Bronchial epithelial cell (primary cell): ENCODE measurements at regions not wholly inside any gene's neighbourhood (a gene's known extent, or its start where the extent isn't known, plus 50 kb on each side); places are given as distances from the start of the nearest gene placed in this dataset.

Source experiments
- DNase-seq: peaks from one replicate; pipeline ENCODE4 v3.0.0-alpha.2; 2010; ENCODE audit warnings: low read depth
- FAIRE-seq: peaks from 2 replicates; lab custom pipeline; 2011; peaks lifted over from hg19 to GRCh38; lab: Jason Lieb, UNC
- H3K27me3 ChIP-seq: 2 replicates; pipeline ENCODE4 v1.5.1; 2011; ENCODE audit warnings: low read length; ENCODE audit not compliant: control insufficient read depth, insufficient read depth
- H3K36me3 ChIP-seq: 2 replicates; pipeline ENCODE4 v1.5.1; 2011; ENCODE audit warnings: low read length; ENCODE audit not compliant: control insufficient read depth, insufficient read depth
- H3K4me3 ChIP-seq: 2 replicates; pipeline ENCODE4 v1.5.1; 2011; ENCODE audit warnings: mild to moderate bottlenecking, low read depth, low read length, control low read depth
- CTCF ChIP-seq: IDR thresholded peaks from 2 replicates; pipeline ENCODE4 v1.5.1; 2011; ENCODE audit warnings: mild to moderate bottlenecking, moderate library complexity, low read length, control low read depth, inconsistent platforms; ENCODE audit not compliant: insufficient read depth, severe bottlenecking

- H3K27me3 ChIP-seq = no peaks in the 10 kb centered on the region
- no peak overlapping the region for H3K4me3 ChIP-seq
- DNase-seq = no peak
- no peaks in the 10 kb centered on the region for H3K36me3 ChIP-seq
- FAIRE-seq = no peak
- TF ChIP-seq CTCF = no peak
Observed at GRCh38 chr1:239792157-239792556, 299.5 kb upstream of the FMN2 start.

- Histone ChIP-seq H3K4me3 (no peak overlapping the region), H3K27me3 (no peaks in the 10 kb centered on the region), H3K36me3 (no peaks in the 10 kb centered on the region)
- no peak for FAIRE-seq
- TF ChIP-seq CTCF = no peak
- no peak for DNase-seq
Observed at GRCh38 chr1:239795304-239795703, 296.4 kb upstream of the FMN2 start.

GRCh38 chr1:239799617-239800016, 292.1 kb upstream of the FMN2 start:
- no peaks in the 10 kb centered on the region for H3K27me3 ChIP-seq
- no peaks in the 10 kb centered on the region for H3K36me3 ChIP-seq
- H3K4me3 ChIP-seq = no peak overlapping the region
- FAIRE-seq (no peak), DNase-seq (no peak)
- TF ChIP-seq CTCF = no peak

GRCh38 chr1:239800861-239801260, 290.8 kb upstream of the FMN2 start:
- no peak for TF ChIP-seq CTCF

GRCh38 chr1:239802275-239802674, 289.4 kb upstream of the FMN2 start:
- DNase-seq (no peak), FAIRE-seq (no peak)
- H3K27me3 ChIP-seq = no peaks in the 10 kb centered on the region
- no peak overlapping the region for H3K4me3 ChIP-seq
- H3K36me3 ChIP-seq = no peaks in the 10 kb centered on the region
- TF ChIP-seq CTCF = no peak

More at GRCh38 chr1:239800861-239801260, 290.8 kb upstream of the FMN2 start:
- DNase-seq (no peak), FAIRE-seq (no peak)
- H3K36me3 ChIP-seq = no peaks in the 10 kb centered on the region
- no peak overlapping the region for H3K4me3 ChIP-seq
- H3K27me3 ChIP-seq = no peaks in the 10 kb centered on the region

- H3K36me3 ChIP-seq = no peaks in the 10 kb centered on the region
- no peak overlapping the region for H3K4me3 ChIP-seq
- no peak for FAIRE-seq
- no peak for TF ChIP-seq CTCF
- DNase-seq = no peak
- H3K27me3 ChIP-seq = no peaks in the 10 kb centered on the region
Observed at GRCh38 chr1:239803781-239804180, 287.9 kb upstream of the FMN2 start.
